Amniotic stem cell (primary cell): ENCODE measurements at regions not wholly inside any gene's neighbourhood (a gene's known extent, or its start where the extent isn't known, plus 50 kb on each side); places are given as distances from the start of the nearest gene placed in this dataset.
"Not testable (repeated sequence)": the region's sequence is repeated elsewhere in the genome, so short reads cannot be mapped to it uniquely, and the experiment has no call there.

Experiments
- DNase-seq: peaks from one replicate; lab custom pipeline; 2025; lab: John Stamatoyannopoulos, UW

DNA sequence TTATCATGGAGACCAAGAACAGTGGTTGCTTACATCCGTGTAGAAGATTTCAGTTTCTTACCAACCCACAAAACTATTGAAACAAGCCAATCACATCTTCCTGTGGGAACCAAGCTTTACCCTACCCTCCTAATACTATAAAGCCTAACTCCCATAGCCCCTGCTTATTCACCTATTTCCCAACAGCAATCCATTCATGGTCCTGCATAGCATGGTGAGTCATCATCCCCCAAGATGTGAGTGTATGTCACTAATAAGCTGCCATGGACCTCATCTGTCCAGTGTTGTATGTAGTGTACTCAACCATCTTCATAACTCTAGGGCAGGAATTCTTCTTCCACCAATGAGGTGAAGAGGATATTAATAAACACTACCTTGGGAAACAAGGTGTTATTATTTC, 1620.4 kb upstream of the FLRT2 start:
- no peak for DNase-seq

DNA sequence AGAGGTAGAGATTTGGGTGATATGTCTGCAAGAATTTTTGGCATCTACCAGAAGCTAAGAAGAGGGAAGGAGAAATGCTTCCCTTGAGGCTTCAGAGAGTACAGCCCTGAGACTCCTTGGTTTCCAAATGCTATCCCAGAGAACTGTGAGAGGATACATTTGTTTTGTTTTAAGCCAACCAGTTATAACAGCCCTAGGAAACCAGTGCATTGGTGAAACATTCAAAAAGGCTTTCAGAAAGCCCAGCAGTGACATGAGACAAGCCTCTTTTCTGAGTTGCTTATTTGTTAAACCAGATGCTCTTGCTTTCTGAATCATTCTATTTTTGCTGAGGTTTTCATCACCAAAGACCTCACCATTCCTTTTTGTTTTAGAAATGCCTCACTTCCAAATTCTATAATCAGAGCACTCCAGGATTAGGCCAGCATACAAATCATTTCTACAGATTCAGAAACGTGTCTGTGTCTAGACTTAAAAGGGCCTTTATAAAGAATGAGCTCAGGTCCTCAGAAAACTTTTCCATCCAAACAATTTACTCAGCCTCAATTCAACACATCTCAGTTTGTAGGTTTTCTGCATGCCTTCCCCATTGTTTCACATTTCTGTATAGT, 1617.8 kb upstream of the FLRT2 start:
- DNase-seq = no peak

DNA sequence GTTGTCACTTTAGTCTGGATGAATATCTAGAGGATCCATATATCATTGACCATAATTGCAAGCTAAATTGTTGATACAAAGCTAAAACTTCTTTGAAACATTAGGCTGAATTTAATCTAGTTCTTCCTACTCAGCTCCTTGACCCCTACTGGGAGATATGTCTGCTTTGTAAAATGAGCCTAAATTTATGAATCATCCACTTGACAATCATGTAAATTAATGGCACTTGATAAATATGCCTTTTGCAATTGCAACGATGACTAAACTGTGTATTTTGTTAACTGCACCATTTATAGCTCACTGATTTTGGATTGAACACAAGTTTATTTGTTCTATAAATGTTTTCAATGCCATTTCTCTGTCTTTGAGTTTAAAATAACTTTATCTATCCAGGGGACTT, 1616.5 kb upstream of the FLRT2 start:
- no peak for DNase-seq

DNA sequence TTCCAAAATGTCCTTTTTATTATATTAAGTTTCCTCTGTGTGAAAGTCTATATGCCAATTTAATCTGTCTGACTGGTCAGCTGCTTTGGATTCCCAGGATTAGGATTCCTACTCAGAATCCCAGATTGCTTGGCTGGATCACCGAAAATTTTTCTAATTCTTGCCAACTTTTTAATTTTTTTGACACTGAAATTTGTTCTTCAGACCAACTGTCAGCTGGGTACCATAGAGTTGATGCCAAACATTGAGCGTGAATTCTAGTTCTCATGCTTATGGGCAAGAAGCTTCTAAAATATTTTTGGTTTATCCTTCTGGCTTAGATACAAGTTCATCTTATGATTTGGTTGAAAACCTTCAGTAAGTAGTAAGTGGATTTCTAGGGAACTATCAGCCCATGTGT, 1611.4 kb upstream of the FLRT2 start:
- no peak for DNase-seq

DNA sequence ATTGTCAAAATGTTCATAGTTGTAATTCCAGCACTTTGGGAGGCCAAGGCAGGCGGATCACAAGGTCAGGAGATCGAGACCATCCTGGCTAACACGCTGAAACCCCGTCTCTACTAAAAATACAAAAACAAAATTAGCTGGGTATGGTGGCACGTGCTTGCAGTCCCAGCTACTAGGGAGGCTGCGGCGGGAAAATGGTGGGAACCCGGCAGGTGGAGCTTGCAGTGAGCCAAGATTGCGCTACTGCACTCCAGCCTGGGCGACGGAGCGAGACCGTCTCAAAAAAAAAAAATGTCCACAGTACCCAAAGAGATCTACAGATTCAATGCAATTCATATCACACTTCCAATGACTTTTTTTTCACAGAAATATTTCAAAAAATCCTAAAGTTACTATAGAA, 1610.3 kb upstream of the FLRT2 start:
- DNase-seq = not testable (repeated sequence)

DNA sequence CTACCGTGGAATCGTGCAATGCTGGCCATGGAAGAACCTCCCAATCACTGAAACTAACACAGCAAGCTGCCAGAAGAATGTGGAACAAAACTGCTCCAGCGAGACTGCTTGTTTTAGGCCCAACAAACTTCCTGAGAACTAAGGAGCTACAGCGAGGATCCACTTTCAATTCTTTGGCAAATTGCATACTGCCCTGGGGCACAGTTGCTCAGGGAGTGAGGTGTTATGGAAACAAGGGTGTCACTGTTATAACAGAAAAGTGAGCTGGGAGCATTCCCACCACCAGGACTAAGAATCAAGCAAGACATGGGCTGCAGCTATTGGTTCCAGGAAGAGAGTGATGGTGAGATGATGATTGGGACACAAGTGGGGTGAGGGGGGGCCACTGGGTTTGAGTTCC, 1606.1 kb upstream of the FLRT2 start:
- no peak for DNase-seq

DNA sequence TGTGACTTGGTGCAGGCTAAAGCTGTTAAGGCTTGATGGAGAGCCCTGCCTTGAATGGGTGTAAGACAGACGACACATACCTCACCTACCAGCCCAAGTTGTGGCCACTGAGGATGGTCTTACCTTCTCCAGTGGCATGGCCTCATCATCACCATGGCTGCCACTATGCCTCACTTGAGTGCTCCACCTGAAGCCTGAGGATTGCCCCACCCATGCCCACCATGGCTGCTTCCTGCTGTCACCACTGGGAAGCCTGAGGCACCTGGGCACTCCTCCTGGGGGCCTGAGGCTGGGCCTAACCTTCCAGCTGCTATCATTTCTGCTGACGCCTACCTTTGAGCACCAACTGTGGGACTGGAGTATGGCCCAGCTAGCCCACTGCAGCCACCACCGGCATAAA, 1605.7 kb upstream of the FLRT2 start:
- no peak for DNase-seq

DNA sequence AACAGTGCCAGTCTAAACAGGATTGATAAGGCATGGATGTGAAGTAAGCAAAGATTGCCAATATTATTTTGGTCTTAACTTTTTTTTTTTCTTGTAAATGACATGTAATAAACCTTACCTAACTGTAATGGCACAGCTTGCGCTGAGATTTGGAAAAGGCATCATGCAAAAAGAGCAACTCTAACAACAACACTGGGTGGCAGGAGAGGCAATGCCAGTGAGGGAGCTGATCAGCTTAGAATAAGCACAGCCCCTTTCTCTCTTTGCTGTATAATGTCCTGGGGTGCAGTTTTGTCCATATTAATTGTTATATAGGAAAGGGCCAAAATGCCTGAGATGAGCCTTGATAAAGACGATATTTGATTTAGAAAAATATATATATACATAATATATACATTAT, 1589.7 kb upstream of the FLRT2 start:
- no peak for DNase-seq

DNA sequence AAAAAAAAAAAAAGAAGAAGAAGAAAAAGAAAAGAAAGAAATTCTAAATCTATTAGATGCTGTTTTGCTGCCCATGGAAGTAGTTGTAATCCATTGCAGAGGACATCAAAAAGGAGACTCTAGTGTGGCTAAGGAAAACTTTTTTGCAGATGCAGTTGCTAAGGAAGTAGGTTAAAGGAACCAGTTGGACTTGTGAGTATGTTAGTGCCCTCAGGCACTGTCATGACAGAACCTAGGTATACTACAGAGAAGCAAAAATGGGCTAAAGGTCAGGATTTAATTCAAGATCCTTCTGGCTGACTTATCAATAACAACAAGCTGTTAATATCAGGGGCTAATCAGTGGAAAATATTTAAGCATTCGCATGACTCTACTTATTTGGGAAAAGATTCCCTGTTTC, 1571.6 kb upstream of the FLRT2 start:
- DNase-seq = no peak

DNA sequence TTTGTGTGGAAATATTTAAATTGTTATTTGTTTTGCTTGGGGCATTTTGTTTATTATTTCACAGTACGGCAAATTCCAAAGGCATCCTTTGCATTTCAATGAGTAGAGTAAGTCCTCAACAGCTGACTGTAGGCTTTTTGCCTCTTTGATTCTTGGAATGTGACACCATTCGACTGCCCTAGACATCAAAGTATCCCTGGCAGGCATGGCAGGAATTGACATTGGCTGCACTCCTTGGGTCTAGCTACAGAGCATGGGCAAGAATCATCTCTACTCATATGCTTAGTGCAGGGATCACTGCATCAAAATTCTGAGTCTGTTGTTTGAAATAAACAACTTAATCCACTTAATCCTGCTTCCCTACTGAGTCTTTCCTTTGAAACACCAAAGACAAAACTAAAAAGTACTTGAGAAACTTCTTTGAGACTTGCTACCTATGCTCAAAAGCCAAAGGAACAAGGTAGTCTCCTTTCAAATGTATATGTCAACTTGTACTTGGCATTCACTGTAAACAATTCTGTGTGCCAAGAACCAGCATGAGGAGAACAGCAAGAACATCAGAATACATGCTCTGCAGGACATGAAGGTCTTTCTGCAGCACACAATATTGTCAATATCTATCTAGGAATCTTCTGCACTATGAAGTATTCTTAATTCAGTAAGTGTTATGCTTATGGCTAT, 1569.0 kb upstream of the FLRT2 start:
- DNase-seq = no peak

DNA sequence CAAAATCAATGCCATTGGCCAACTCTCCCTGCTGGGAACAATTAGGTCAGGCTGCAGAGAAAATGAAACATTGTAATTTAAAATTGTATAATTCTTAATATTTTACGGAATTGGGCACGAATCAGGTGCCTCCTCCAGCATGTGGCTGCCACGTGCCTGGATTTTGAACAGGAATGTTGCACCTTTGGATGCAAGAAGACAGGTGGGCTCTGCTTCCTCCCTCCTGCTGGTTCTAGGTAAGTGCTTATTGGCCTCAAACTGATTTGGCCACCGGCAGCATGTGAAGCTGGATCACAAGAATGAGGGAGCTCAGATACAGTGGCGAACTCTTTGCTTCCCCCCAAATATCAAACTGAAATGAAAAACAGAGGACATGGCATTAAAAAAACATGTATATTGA, 1559.9 kb upstream of the FLRT2 start:
- DNase-seq = no peak

DNA sequence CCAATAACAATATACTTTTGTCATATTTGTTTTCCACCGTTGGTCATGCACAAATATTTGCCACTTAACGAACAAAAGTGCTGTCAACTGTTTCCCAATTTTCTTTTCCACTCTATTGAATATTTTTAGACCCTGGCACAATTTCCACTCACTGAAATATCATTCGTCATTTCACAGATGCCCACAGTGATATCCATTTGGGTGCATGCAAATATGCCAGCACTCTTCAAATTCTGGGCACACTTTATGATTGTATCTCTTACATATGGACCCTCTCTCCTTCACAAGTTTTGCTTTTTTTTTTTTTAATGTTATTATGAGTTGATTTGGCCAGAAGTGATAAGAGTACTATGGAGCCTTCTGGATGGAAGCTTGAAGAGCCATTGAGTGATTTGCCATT, 1557.3 kb upstream of the FLRT2 start:
- DNase-seq = no peak

DNA sequence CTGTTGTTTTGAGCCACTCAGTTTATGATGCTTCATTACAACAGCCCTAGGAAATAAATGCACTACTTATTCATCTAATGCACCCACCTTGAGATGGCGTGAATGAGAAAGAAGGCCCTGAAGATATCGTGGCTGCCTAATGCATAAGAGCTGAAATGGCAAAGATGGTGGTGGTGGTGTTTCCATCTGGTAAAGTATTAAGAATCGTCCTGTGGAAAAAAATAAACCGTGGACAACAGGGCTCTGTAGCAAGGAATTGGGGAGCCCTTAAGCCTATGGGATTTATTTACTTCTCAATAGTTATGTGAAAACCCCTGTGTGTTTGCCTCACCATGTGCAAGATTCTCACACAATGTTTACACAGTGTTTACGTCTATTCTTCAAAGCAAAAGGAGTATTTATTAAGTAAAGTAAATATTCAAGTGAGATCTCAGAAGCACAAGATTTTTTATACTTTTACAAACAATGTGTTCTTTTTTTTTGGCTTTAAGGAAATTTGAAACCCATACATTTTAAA, 1555.2 kb upstream of the FLRT2 start:
- DNase-seq = no peak

DNA sequence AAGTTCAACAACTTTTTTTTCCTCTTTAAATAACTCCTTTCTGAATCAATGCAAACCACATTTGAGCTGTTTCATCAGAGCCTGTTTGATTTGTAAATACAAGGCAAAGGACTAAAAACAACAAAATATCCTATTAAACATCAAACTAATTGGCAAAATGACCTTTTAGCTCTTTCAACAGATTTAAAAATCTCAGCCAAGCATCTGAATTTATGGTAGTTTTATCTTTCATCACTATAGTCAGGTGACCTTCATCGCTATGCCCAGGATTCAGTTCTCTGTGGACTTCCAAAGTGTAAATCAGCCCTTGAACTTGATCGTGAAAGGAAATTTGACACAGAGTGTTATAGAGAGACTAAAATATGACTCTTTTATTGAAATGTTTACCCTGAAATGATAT, 1554.5 kb upstream of the FLRT2 start:
- DNase-seq = no peak

DNA sequence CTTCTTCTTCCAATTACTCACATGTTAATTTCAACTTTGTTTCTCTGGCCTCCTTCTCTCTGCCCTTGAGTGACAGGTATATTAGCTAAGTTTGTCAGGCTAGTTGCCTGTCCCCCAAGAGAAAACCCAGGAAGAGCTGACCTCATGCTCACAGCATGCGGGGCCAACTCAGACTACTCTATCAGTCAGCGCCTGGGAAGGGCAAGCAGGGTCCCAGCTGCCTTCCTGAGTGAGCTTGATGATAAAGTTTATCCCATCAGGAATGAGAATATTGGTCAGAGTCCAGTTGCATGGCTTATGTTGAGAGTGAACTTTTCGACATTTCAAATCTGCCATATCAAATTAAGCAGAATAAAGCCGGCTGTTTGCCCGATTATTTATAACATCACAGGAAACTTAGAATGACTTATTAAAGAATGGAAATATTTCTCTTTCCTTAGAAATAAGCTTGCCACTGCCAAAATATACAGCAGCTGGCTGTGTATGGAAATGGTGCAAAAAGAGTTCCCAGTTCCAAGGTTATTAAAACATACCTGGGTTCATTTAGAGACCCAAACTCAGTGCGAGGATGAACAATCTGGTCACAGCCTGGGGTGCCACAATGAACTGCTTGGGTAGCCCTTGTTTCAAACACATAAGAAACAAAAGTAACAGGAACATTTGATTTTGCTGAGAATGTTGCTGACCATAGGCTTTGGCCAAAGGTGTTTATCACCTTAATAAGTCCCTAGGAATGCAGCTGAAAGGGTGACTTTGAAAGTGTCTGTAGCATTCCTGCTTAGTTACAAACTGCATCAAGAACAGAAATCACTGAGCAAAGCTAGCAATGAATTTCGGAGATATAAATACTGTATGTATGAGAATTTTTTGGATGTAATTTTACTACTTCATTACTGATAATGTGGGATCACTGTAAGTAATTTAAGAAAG, 1553.8 kb upstream of the FLRT2 start:
- DNase-seq = peak; percentile 32

DNA sequence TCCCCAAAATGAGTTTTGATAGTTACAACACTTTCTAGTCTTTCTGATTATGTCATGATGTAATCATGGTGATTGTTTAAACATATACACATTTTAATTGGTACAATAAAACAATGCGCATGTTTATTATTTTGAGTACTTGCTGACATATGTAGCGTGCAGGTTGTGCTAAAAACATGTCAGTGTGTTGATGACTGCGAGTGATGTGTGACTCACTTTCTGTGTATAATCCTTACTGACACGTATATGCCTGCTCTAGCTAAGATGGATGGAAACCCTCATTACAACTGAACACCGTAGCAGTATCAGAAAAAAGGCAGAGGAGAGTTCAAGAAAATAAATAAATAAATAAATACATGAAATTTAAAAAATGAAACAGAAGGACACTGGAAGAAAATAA, 1552.4 kb upstream of the FLRT2 start:
- no peak for DNase-seq

DNA sequence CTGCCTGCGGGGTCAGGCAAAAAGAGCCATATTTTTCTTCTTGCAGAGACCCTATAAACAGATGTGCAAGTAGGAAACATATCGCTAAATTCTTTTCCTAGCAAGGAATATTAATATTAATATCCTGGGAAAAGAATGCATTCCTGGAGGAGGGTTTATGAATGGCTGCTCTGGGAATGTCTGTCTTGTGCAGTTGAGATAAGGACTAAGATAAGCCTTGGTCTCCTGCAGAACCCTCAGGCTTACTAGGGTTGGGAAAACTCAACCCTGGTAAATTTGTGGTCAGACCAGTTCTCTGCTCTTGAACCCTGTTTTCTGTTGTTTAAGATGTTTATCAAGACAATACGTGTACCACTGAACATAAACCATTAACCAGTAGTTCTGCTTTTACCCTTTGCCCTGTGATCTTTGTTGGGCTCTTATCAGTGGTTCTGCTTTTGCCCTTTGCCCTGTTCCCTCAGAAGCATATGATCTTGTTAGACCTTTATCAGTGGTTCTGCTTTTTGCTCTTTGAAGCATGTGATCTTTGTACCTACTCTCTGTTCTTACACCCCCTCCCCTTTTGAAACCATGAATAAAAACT, 1548.2 kb upstream of the FLRT2 start:
- not testable (repeated sequence) for DNase-seq

DNA sequence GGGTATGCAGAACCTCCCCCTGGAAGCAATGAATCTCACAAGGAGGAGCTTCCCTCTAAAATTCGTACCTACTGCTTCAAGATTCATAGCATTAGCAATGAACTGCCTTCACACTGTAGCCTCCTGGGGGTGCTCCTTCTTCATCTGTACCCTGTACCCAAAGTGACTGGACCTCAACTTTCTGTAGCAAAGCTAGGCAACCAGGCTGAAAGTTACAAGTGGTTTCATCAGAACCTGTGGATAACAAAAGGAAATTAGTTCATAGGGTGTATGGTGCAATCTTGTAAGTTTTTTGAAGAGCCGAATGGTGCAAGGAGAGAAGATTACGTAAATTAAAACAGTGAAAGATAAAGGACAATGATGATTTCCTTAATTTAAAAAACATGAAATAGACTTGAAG, 1541.7 kb upstream of the FLRT2 start:
- no peak for DNase-seq

DNA sequence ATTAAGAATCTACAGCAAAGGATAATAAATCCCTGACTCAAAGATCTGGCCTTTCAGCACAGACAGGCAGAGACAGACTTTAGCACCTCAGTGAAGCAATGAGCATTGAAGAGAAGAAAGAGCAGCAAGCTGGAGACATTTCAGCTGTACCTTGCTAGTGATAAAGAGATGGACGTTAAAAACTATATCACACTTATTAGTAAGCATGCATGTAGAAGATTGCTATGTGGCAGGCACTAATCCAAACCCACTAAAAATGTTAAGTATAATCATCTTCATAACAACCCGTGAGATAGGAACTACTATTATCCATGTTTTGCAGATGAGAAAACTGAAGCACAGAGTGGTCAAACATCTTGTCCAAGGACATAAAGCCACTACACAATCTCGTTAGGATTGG, 1538.3 kb upstream of the FLRT2 start:
- no peak for DNase-seq

DNA sequence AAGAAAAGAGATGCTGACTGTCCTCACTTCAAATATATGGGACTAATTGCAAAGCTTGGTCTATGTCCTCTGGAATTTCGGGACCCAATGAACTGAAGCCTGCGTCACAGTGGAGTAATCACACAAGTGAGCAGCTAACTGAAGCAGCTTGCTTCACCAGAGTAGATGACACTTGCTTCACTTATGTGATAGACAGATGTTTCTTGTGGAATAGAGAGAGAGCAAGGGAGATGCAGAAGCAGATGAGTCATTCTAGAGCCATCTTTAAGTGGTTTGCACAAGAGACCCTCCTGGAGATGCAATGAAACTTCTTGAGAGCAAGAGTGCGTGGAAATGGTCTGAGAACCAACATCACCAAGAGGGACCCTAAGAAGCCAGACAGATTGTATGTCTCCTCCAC, 1537.1 kb upstream of the FLRT2 start:
- no peak for DNase-seq

DNA sequence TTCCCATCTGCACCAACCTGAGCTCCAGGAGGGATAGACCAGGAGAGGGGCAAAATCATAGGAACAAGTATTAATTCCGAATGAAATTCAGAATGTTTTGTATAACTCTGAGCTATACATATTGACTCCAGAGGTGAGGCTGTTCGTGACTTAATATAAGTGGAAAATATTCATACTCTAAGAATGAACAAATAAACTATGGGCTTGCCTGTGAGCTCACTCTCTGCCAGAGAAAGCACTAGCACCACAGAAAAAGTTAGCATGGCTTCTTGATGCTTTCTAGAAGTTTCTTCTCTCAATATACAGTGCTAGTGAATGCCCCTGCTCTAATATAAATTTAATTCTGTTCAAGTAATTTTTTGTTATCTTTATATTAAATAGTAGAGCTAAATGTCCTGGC, 1536.4 kb upstream of the FLRT2 start:
- no peak for DNase-seq

DNA sequence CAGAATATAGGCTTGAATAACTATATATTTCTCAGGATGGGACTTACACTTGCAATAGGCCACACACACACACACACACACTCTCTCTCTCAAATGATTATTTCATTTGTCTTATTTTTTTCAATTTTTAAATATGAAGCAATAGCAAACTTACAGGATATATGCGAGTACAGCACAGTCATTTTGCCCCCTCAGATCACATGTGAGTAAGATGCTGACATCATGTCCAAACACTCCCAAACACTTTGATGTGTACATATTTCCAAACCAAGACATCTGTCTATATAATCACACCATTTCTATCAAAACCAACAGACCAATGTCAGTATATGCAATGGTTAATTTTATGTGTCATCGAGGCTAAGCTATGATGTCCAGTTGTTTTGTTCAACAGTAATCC, 1535.9 kb upstream of the FLRT2 start:
- DNase-seq = no peak

DNA sequence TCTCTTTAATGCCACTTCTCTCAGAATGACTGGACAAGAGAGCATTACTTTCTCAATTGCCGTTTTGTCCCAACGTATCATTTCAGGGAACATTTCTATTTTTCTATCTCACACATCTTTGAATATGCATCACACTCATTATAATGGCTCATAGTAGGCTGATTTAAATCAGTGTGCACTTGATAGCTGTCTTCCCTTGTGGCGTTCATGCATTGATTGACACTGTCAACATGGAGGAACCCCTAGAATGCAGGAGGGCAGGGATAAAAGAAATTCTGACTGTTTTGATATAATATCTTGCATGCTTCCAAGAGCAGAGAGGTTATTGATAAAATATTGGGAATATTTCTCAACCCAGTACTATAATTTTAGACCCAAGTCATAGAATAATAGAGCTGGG, 1528.9 kb upstream of the FLRT2 start:
- no peak for DNase-seq
